ENCODE measurements at regions not wholly inside any gene's neighbourhood (a gene's known extent, or its start where the extent isn't known, plus 50 kb on each side); places are given as distances from the start of the nearest gene placed in this dataset.
"Not testable (repeated sequence)": the region's sequence is repeated elsewhere in the genome, so short reads cannot be mapped to it uniquely, and the experiment has no call there.

GRCh38 chr12:111117017-111117416 is 196.6 kb upstream of the MYL2 start:
- no peaks in the 10 kb centered on the region for H3K36me3 ChIP-seq (ENCODE audit: control insufficient read depth, low read length)

GRCh38 chr12:111113313-111113712 is 192.9 kb upstream of the MYL2 start:
- H3K4me2 ChIP-seq (ENCODE audit: low read length); H3F3A ChIP-seq (ENCODE audit: control insufficient read depth, insufficient read depth): not testable (repeated sequence)

More at GRCh38 chr12:111117017-111117416, 196.6 kb upstream of the MYL2 start:
- Histone ChIP-seq H3K4me2 (ENCODE audit: low read length) (no peak overlapping the region), H3K9me2 (replicated peaks; ENCODE audit: control insufficient read depth, low read length) (no peaks in the 10 kb centered on the region), H3K27me3 (ENCODE audit: control insufficient read depth, low read length) (peaks cover 13% of the 10 kb centered on the region), H3K4me3 (ENCODE audit: low read length) (no peak overlapping the region), H3K27ac (ENCODE audit: low read depth, low read length) (no peak overlapping the region), H3K79me2 (ENCODE audit: control insufficient read depth, low read length) (no peaks in the 10 kb centered on the region), H4K20me1 (ENCODE audit: control insufficient read depth, insufficient read depth, low read depth, low read length) (no peaks in the 10 kb centered on the region), H3F3A (ENCODE audit: control insufficient read depth, insufficient read depth) (no peaks in the 10 kb centered on the region), H3K9me3 (ENCODE audit: control insufficient read depth, insufficient read depth, low read length) (no peaks in the 10 kb centered on the region), H3K4me1 (ENCODE audit: control insufficient read depth, low read length) (no peaks in the 10 kb centered on the region)
- TF ChIP-seq, protein P1, sequence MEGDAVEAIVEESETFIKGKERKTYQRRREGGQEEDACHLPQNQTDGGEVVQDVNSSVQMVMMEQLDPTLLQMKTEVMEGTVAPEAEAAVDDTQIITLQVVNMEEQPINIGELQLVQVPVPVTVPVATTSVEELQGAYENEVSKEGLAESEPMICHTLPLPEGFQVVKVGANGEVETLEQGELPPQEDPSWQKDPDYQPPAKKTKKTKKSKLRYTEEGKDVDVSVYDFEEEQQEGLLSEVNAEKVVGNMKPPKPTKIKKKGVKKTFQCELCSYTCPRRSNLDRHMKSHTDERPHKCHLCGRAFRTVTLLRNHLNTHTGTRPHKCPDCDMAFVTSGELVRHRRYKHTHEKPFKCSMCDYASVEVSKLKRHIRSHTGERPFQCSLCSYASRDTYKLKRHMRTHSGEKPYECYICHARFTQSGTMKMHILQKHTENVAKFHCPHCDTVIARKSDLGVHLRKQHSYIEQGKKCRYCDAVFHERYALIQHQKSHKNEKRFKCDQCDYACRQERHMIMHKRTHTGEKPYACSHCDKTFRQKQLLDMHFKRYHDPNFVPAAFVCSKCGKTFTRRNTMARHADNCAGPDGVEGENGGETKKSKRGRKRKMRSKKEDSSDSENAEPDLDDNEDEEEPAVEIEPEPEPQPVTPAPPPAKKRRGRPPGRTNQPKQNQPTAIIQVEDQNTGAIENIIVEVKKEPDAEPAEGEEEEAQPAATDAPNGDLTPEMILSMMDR (IDR thresholded peaks at IDR 0.05; ENCODE audit: low read depth, low read length, poor library complexity, severe bottlenecking): no peak
- no peak for TF ChIP-seq EZH2phosphoT487 (IDR thresholded peaks at IDR 0.05; ENCODE audit: borderline replicate concordance, low read length)

DNA sequence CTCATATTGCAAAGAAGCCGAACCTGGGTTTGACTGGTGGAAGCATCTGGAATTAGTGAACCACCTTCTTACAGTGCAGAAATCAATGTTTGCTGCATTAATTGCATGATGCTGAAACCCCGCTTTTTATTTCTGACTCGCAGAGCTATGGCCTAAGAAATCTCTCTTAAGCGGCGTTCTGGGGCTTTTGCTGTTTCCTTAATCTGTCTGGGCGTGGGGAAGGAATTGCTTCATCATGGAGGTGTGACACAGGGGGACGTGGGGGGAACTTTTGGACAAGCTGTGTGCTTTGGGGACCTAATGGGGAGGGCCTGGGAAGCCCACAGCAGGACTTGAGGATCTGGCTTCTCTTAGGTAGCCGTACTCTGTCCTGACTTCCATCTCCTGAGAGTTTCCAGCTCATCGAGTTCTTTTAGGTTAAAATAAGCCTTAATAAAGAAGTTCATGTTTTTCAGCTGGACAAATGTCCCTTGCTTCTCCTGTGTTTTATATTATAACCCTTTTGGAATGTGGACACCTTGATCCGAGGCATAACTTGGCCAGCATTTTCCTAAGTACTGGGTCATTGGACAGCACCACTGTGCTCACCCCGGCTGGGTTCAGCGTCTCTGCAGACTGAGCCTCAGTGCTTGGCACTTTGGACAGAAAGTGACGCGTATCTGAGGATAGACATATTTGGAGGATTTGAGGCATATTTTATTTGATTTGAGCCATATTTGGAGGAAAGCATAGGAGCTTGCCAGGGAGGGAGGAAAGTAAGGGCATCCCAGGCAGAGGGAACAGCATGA is 192.1 kb upstream of the MYL2 start:
- Histone ChIP-seq H3K27ac (ENCODE audit: low read depth, low read length) (no peak overlapping the region), H3K4me1 (ENCODE audit: control insufficient read depth, low read length) (no peaks in the 10 kb centered on the region), H3K79me2 (ENCODE audit: control insufficient read depth, low read length) (no peaks in the 10 kb centered on the region), H3K4me2 (ENCODE audit: low read length) (no peak overlapping the region), H3K36me3 (ENCODE audit: control insufficient read depth, low read length) (no peaks in the 10 kb centered on the region), H3K27me3 (ENCODE audit: control insufficient read depth, low read length) (peaks cover 26% of the 10 kb centered on the region), H3F3A (ENCODE audit: control insufficient read depth, insufficient read depth) (no peaks in the 10 kb centered on the region), H3K9me2 (replicated peaks; ENCODE audit: control insufficient read depth, low read length) (no peaks in the 10 kb centered on the region), H3K4me3 (ENCODE audit: low read length) (no peak overlapping the region), H4K20me1 (ENCODE audit: control insufficient read depth, insufficient read depth, low read depth, low read length) (no peaks in the 10 kb centered on the region), H3K9me3 (ENCODE audit: control insufficient read depth, insufficient read depth, low read length) (no peaks in the 10 kb centered on the region)
- TF ChIP-seq EZH2phosphoT487 (IDR thresholded peaks at IDR 0.05; ENCODE audit: borderline replicate concordance, low read length): no peak
- TF ChIP-seq, protein P1 (IDR thresholded peaks at IDR 0.05; ENCODE audit: low read depth, low read length, poor library complexity, severe bottlenecking): no peak

More at GRCh38 chr12:111113313-111113712, 192.9 kb upstream of the MYL2 start:
- not testable (repeated sequence) for H3K79me2 ChIP-seq (ENCODE audit: control insufficient read depth, low read length); H3K36me3 ChIP-seq (ENCODE audit: control insufficient read depth, low read length); H4K20me1 ChIP-seq (ENCODE audit: control insufficient read depth, insufficient read depth, low read depth, low read length); H3K9me2 ChIP-seq (replicated peaks; ENCODE audit: control insufficient read depth, low read length); H3K9me3 ChIP-seq (ENCODE audit: control insufficient read depth, insufficient read depth, low read length); H3K4me1 ChIP-seq (ENCODE audit: control insufficient read depth, low read length); H3K4me3 ChIP-seq (ENCODE audit: low read length); H3K27ac ChIP-seq (ENCODE audit: low read depth, low read length)
- peaks cover 26% of the 10 kb centered on the region for H3K27me3 ChIP-seq (ENCODE audit: control insufficient read depth, low read length)

DNA sequence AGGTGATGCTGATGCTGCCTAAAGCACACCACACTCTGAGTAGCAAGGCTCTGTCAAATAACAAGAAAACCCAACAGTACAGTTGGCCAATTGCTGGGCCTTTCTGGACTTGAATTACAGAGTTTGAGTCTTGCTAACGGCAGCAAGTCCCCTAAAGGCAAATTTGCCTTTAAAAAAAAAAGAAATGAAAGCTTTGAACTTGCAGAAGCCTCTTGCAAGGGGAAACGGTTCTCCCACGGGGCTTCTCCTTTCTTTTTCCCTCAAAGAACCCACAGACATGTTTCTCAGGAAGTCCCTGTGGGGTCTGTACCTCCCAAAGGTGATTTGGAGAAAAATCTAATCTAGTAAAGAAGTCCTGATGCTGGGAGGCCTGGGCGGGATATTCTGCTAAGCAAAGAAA is 191.3 kb upstream of the MYL2 start:
- H3K27me3 ChIP-seq (ENCODE audit: control insufficient read depth, low read length): peaks cover 26% of the 10 kb centered on the region
- no peaks in the 10 kb centered on the region for H3K36me3 ChIP-seq (ENCODE audit: control insufficient read depth, low read length)
- no peaks in the 10 kb centered on the region for H3F3A ChIP-seq (ENCODE audit: control insufficient read depth, insufficient read depth)
- no peak overlapping the region for H3K27ac ChIP-seq (ENCODE audit: low read depth, low read length)
- H3K9me2 ChIP-seq (replicated peaks; ENCODE audit: control insufficient read depth, low read length): no peaks in the 10 kb centered on the region
- TF ChIP-seq EZH2phosphoT487 (IDR thresholded peaks at IDR 0.05; ENCODE audit: borderline replicate concordance, low read length): no peak
- TF ChIP-seq, protein P1 (IDR thresholded peaks at IDR 0.05; ENCODE audit: low read depth, low read length, poor library complexity, severe bottlenecking): no peak
- no peaks in the 10 kb centered on the region for H3K79me2 ChIP-seq (ENCODE audit: control insufficient read depth, low read length)
- no peaks in the 10 kb centered on the region for H3K4me1 ChIP-seq (ENCODE audit: control insufficient read depth, low read length)
- no peaks in the 10 kb centered on the region for H3K9me3 ChIP-seq (ENCODE audit: control insufficient read depth, insufficient read depth, low read length)
- no peak overlapping the region for H3K4me3 ChIP-seq (ENCODE audit: low read length)
- no peak overlapping the region for H3K4me2 ChIP-seq (ENCODE audit: low read length)
- no peaks in the 10 kb centered on the region for H4K20me1 ChIP-seq (ENCODE audit: control insufficient read depth, insufficient read depth, low read depth, low read length)
